Omental fat pad (tissue), 3 donors: ENCODE measurements at regions not wholly inside any gene's neighbourhood (a gene's known extent, or its start where the extent isn't known, plus 50 kb on each side); places are given as distances from the start of the nearest gene placed in this dataset.

Experiments
- ATAC-seq: fragments of 150-250 bp; one replicate; pipeline ENCODE4 v1.9.1; 2016; ENCODE audit warnings: mild to moderate bottlenecking, moderate library complexity; ENCODE audit not compliant: low FRiP score
- DNase-seq: peaks from one replicate; pipeline ENCODE4 v3.0.0-alpha.2; 2019; ENCODE audit warnings: low spot score
- CTCF ChIP-seq, 3 donors: fragments of 450-650 bp; IDR thresholded peaks; one replicate each; pipeline ENCODE4 v1.5.1; 2016 to 2017; ENCODE audit warnings: antibody characterized with exemption in 3 of 3, mild to moderate bottlenecking in 3 of 3, moderate library complexity in 2 of 3

DNA sequence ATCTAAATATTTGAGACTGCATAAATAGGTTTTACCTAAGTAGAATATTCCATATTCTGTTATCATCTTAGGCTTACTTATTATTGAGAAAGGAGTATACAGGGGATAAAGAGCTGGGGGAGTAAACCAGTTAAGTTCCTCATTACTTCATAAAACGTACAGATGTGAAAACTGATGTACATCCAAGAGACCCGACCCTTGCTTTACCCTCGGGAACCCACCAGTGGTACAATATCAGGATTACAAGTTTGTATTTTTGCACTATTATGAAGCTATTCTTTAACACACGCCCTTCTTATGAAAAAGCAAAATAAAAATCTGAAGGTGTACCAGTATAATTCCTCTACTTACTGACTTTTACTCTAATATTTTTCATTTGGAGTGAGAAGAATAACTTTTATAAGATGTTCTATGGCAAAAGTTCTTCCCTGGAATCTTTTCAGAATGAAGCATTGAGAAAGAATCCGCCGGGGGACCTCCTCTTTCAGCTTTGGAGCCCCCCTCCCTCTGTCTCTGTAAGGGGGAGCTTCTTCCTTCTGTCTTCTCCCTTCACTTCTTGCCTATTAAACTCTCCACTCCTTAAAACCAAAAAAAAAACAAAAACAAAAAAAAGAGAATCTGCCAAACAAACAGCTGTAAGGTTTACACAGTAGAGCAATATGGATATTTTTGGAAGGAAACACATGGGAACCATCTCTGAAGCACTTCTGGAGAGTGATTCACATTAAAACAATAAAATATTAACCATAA, 550.0 kb downstream of the TNS3 start:
- TF ChIP-seq CTCF (IDR thresholded peaks at IDR 0.05), result no peak
- no peak for DNase-seq
- no peak for ATAC-seq

DNA sequence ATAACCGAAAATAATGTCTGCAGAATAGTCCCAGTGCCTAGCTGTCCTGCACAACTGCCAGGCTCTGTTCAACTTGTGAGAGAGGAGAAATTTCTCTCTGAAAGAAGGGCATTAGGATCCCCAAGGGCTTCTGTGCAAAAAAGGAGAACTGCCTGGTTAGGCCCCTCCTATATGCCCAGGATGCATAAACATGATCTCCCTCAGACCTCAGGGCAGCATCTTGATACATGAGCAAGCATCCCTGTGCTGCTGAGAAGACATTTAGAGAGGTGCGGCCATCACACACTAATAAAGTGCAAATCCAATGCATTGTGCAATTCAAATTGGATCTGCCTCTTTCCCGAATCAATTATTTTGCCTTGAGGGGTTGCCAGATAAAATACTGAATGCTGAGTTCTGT, 553.6 kb downstream of the TNS3 start:
- DNase-seq, result no peak
- no peak for TF ChIP-seq CTCF (IDR thresholded peaks at IDR 0.05)
- no peak for ATAC-seq

GRCh38 chr7:47027695-47028240, 554.1 kb downstream of the TNS3 start:
- no peak for TF ChIP-seq CTCF (IDR thresholded peaks at IDR 0.05)

DNA sequence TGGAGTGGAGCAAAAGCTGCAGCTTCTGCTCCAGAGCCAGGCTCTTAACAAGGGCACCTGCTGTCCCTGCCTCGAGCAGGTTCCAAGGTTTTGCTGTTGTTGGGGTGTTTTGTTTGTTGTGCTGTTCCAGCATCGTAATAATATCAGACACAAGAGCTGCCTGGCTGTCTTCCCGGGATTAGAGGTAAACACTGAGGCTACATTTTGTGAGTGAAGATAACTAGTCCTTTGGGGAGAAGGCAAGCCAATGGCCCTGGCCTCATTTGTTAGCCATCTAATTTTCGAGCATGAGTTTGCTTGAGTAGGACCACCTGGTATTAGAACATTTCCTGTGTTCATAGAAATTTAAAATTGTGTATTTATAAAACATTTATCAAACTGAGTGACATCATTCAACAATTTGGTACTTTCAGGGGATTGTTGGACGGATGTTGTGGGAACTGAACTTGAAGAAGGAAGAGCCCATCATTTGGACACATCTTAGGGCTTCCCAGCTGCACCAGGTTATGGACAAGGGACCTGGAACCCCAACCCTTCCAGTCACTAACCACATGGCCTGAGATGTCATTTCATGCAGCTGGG, 555.0 kb downstream of the TNS3 start:
- no peak for ATAC-seq
- no peak for TF ChIP-seq CTCF (IDR thresholded peaks at IDR 0.05)
- no peak for DNase-seq

More at GRCh38 chr7:47027695-47028240, 554.1 kb downstream of the TNS3 start:
- ATAC-seq (no peak), DNase-seq (no peak)

DNA sequence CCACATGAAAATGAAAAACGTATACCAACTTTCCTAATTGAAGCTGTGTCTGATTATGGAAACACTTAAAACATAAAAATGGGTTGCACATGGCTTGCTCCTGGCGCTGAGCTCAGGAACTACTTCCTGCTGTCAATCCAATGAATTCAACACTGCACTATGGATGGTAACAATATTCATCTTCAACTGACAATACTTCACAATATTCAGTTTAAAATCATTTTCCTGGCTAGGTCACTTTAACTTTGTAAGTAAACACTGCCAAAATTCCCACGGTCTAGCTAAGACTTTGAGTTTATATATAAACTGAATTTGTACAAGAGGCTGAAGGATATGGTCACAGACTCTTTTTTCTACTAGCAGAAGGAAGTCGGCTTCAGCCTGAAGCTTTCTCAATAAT, 556.9 kb downstream of the TNS3 start:
- DNase-seq, result no peak
- TF ChIP-seq CTCF (IDR thresholded peaks at IDR 0.05), result no peak
- no peak for ATAC-seq

- no peak for ATAC-seq
- no peak for TF ChIP-seq CTCF (IDR thresholded peaks at IDR 0.05)
Observed at GRCh38 chr7:47008461-47008860, 573.5 kb downstream of the TNS3 start.

DNA sequence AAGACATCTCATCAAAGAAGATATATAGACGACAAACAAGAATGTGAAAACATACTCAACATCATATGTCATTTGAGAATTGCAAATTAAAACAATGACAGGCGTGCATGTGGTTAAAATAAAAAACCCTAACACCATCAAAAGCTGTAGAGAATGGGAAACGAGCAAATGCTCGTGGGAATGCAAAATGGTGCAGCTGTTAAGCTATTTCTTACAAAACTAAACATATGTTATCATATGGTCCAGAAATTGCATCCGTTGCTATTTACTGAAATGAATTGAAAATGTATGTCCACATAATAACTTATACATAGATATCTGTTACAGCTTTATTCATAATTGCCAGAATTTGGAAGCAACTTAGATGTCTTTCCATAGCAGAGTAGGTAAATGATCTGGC, 574.4 kb downstream of the TNS3 start:
- no peak for ATAC-seq

More at GRCh38 chr7:47008461-47008860, 573.5 kb downstream of the TNS3 start:
- DNase-seq, result no peak

More for the DNA sequence above, 574.4 kb downstream of the TNS3 start:
- DNase-seq, result no peak
- TF ChIP-seq CTCF (IDR thresholded peaks at IDR 0.05), result no peak
